ENCODE measurements at regions not wholly inside any gene's neighbourhood (a gene's known extent, or its start where the extent isn't known, plus 50 kb on each side); places are given as distances from the start of the nearest gene placed in this dataset.

GRCh38 chr5:68547622-68548021 is 332.1 kb downstream of the PIK3R1 start:
- H3K9me3 Mint-ChIP-seq, result no peaks in the 10 kb centered on the region
- H3K36me3 Mint-ChIP-seq (ENCODE audit: low read depth), result no peaks in the 10 kb centered on the region
- ChIA-PET CTCF (no interaction called here), POLR2A (no interaction called here)
- no peak for DNase-seq
- no peak overlapping the region for H3K4me3 Mint-ChIP-seq
- peaks cover 5% of the 10 kb centered on the region for H3K27me3 Mint-ChIP-seq
- H3K27ac Mint-ChIP-seq, result no peak overlapping the region
- no peaks in the 10 kb centered on the region for H3K4me1 Mint-ChIP-seq

GRCh38 chr5:68548959-68549676 is 333.6 kb downstream of the PIK3R1 start:
- H3K4me3 Mint-ChIP-seq, result no peak overlapping the region
- peaks cover 2% of the 10 kb centered on the region for H3K27me3 Mint-ChIP-seq
- H3K27ac Mint-ChIP-seq, result no peak overlapping the region
- CTCF ChIA-PET, result interaction anchor here (2.3 kb wide), 1 partner anchor 14 kb away, joined by 6 read pairs; no protein-coding TSS in a partner anchor
- DNase-seq, result no peak
- no peaks in the 10 kb centered on the region for H3K9me3 Mint-ChIP-seq
- POLR2A ChIA-PET, result no interaction called here
- no peaks in the 10 kb centered on the region for H3K36me3 Mint-ChIP-seq (ENCODE audit: low read depth)
- no peaks in the 10 kb centered on the region for H3K4me1 Mint-ChIP-seq

- ChIA-PET POLR2A (no interaction called here), CTCF (interaction anchor here (2.3 kb wide), 1 partner anchor 15 kb away, joined by 6 read pairs; no protein-coding TSS in a partner anchor)
- no peaks in the 10 kb centered on the region for H3K36me3 Mint-ChIP-seq (ENCODE audit: low read depth)
- H3K27ac Mint-ChIP-seq, result no peak overlapping the region
- no peaks in the 10 kb centered on the region for H3K9me3 Mint-ChIP-seq
- no peaks in the 10 kb centered on the region for H3K4me1 Mint-ChIP-seq
- no peak overlapping the region for H3K4me3 Mint-ChIP-seq
- H3K27me3 Mint-ChIP-seq, result peaks cover 2% of the 10 kb centered on the region
- DNase-seq, result no peak
Measured at GRCh38 chr5:68550015-68550414, 334.5 kb downstream of the PIK3R1 start.

- H3K4me3 Mint-ChIP-seq, result no peak overlapping the region
- CTCF ChIA-PET, result no interaction called here
Measured at GRCh38 chr5:68551436-68551835, 335.9 kb downstream of the PIK3R1 start.

GRCh38 chr5:68554571-68555279 is 339.2 kb downstream of the PIK3R1 start:
- no peak overlapping the region for H3K4me3 Mint-ChIP-seq

More at GRCh38 chr5:68551436-68551835, 335.9 kb downstream of the PIK3R1 start:
- Mint-ChIP-seq H3K36me3 (ENCODE audit: low read depth) (no peaks in the 10 kb centered on the region), H3K27ac (no peak overlapping the region), H3K9me3 (no peaks in the 10 kb centered on the region), H3K27me3 (peaks cover 2% of the 10 kb centered on the region), H3K4me1 (no peaks in the 10 kb centered on the region)
- POLR2A ChIA-PET, result no interaction called here
- no peak for DNase-seq

GRCh38 chr5:68555907-68556681 is 340.5 kb downstream of the PIK3R1 start:
- CTCF ChIA-PET, result interaction anchor here (1.4 kb wide), 1 partner anchor 10 kb away, joined by 7 read pairs; no protein-coding TSS in a partner anchor
- no peak overlapping the region for H3K4me3 Mint-ChIP-seq
- H3K4me1 Mint-ChIP-seq, result no peaks in the 10 kb centered on the region
- POLR2A ChIA-PET, result no interaction called here
- no peaks in the 10 kb centered on the region for H3K27me3 Mint-ChIP-seq
- H3K9me3 Mint-ChIP-seq, result no peaks in the 10 kb centered on the region
- no peak overlapping the region for H3K27ac Mint-ChIP-seq
- no peak for DNase-seq
- no peaks in the 10 kb centered on the region for H3K36me3 Mint-ChIP-seq (ENCODE audit: low read depth)

More at GRCh38 chr5:68554571-68555279, 339.2 kb downstream of the PIK3R1 start:
- DNase-seq, result no peak
- Mint-ChIP-seq H3K27ac (no peak overlapping the region), H3K36me3 (ENCODE audit: low read depth) (no peaks in the 10 kb centered on the region), H3K9me3 (no peaks in the 10 kb centered on the region), H3K4me1 (no peaks in the 10 kb centered on the region), H3K27me3 (no peaks in the 10 kb centered on the region)
- ChIA-PET CTCF (no interaction called here), POLR2A (no interaction called here)

GRCh38 chr5:68557162-68557936 is 341.8 kb downstream of the PIK3R1 start:
- POLR2A ChIA-PET, result no interaction called here
- Mint-ChIP-seq H3K36me3 (ENCODE audit: low read depth) (no peaks in the 10 kb centered on the region), H3K9me3 (no peaks in the 10 kb centered on the region), H3K4me1 (no peaks in the 10 kb centered on the region), H3K27ac (no peak overlapping the region), H3K27me3 (no peaks in the 10 kb centered on the region), H3K4me3 (no peak overlapping the region)
- CTCF ChIA-PET, result interaction anchor here (0.6 to 1.4 kb wide), 2 partner anchors 9 to 394 kb away, joined by 3 to 7 read pairs; no protein-coding TSS in a partner anchor
- no peak for DNase-seq

GRCh38 chr5:68562308-68562707 is 346.8 kb downstream of the PIK3R1 start:
- H3K27me3 Mint-ChIP-seq, result peaks cover 2% of the 10 kb centered on the region
- no peaks in the 10 kb centered on the region for H3K4me1 Mint-ChIP-seq
- ChIA-PET CTCF (no interaction called here), POLR2A (no interaction called here)
- peaks cover 4% of the 10 kb centered on the region for H3K9me3 Mint-ChIP-seq
- no peak overlapping the region for H3K4me3 Mint-ChIP-seq
- no peak overlapping the region for H3K27ac Mint-ChIP-seq
- DNase-seq, result no peak
- peaks cover 1% of the 10 kb centered on the region for H3K36me3 Mint-ChIP-seq (ENCODE audit: low read depth)

GRCh38 chr5:68565427-68565826 is 349.9 kb downstream of the PIK3R1 start:
- Mint-ChIP-seq H3K4me1 (no peaks in the 10 kb centered on the region), H3K4me3 (no peak overlapping the region), H3K9me3 (peaks cover 6% of the 10 kb centered on the region), H3K27ac (no peak overlapping the region), H3K36me3 (ENCODE audit: low read depth) (peaks cover 1% of the 10 kb centered on the region), H3K27me3 (peaks cover 7% of the 10 kb centered on the region)
- POLR2A ChIA-PET, result no interaction called here
- no peak for DNase-seq
- CTCF ChIA-PET, result interaction anchor here (0.6 to 2.6 kb wide), 2 partner anchors 8 to 22 kb away, joined by 6 to 7 read pairs; no protein-coding TSS in a partner anchor

- no peak for DNase-seq
- Mint-ChIP-seq H3K27ac (no peak overlapping the region), H3K4me3 (no peak overlapping the region), H3K36me3 (ENCODE audit: low read depth) (no peaks in the 10 kb centered on the region), H3K4me1 (no peaks in the 10 kb centered on the region), H3K27me3 (peaks cover 2% of the 10 kb centered on the region), H3K9me3 (peaks cover 13% of the 10 kb centered on the region)
- CTCF ChIA-PET, result no interaction called here
- POLR2A ChIA-PET, result no interaction called here
Measured at GRCh38 chr5:68576805-68577204, 361.2 kb downstream of the PIK3R1 start.

GRCh38 chr5:68582284-68582683 is 366.7 kb downstream of the PIK3R1 start:
- ChIA-PET CTCF (interaction anchor here (1.3 kb wide), 2 partner anchors 10 to 16 kb away, joined by 3 read pairs; no protein-coding TSS in a partner anchor), POLR2A (no interaction called here)
- H3K4me3 Mint-ChIP-seq, result no peak overlapping the region
- DNase-seq, result no peak
- H3K36me3 Mint-ChIP-seq (ENCODE audit: low read depth), result no peaks in the 10 kb centered on the region
- peaks cover 3% of the 10 kb centered on the region for H3K9me3 Mint-ChIP-seq
- H3K27me3 Mint-ChIP-seq, result peaks cover 6% of the 10 kb centered on the region
- no peaks in the 10 kb centered on the region for H3K4me1 Mint-ChIP-seq
- H3K27ac Mint-ChIP-seq, result no peak overlapping the region

GRCh38 chr5:68587171-68587570 is 371.6 kb downstream of the PIK3R1 start:
- H3K4me3 Mint-ChIP-seq, result no peak overlapping the region
- POLR2A ChIA-PET, result no interaction called here
- H3K36me3 Mint-ChIP-seq (ENCODE audit: low read depth), result no peaks in the 10 kb centered on the region
- CTCF ChIA-PET, result no interaction called here
- no peaks in the 10 kb centered on the region for H3K4me1 Mint-ChIP-seq
- no peak for DNase-seq
- no peaks in the 10 kb centered on the region for H3K9me3 Mint-ChIP-seq
- H3K27ac Mint-ChIP-seq, result no peak overlapping the region
- peaks cover 4% of the 10 kb centered on the region for H3K27me3 Mint-ChIP-seq

Measured in activated CD4-positive, alpha-beta T cell treated with anti-CD3 and anti-CD28 coated beads, Interleukin-2, amount 10 ng/mL, durations not matched to agents 7 days and 5 days (primary cell).